IgD-negative memory B cell (primary cell): ENCODE measurements at regions not wholly inside any gene's neighbourhood (a gene's known extent, or its start where the extent isn't known, plus 50 kb on each side); places are given as distances from the start of the nearest gene placed in this dataset.

ENCODE experiments used
- H3K27ac Mint-ChIP-seq, 3 donors: one replicate each; pipeline ENCODE4 v1.8.0; 2020 to 2022; ENCODE audit warnings: mild to moderate bottlenecking in 3 of 3, mixed read lengths in 3 of 3, moderate library complexity in 1 of 3
- H3K27me3 Mint-ChIP-seq: one replicate; pipeline ENCODE4 v1.8.0; 2021; ENCODE audit warnings: mixed read lengths
- H3K36me3 Mint-ChIP-seq: one replicate; pipeline ENCODE4 v1.8.0; 2020; ENCODE audit warnings: mild to moderate bottlenecking, mixed read lengths
- H3K4me1 Mint-ChIP-seq, 3 donors: one replicate each; pipeline ENCODE4 v1.8.0; 2020 to 2022; ENCODE audit warnings: mixed read lengths in 3 of 3, mild to moderate bottlenecking in 1 of 3
- H3K4me3 Mint-ChIP-seq, 4 donors: one replicate each; pipeline ENCODE4 v1.8.0; 2020 to 2022; ENCODE audit warnings: mild to moderate bottlenecking in 4 of 4, mixed read lengths in 4 of 4, moderate library complexity in 3 of 4
- H3K9me3 Mint-ChIP-seq, 3 donors: one replicate each; pipeline ENCODE4 v1.8.0; 2020 to 2021; ENCODE audit warnings: mixed read lengths in 3 of 3, mild to moderate bottlenecking in 1 of 3

GRCh38 chr5:97762483-97762882, 579.4 kb upstream of the RIOK2 start:
- no peaks in the 10 kb centered on the region for H3K9me3 Mint-ChIP-seq
- no peak overlapping the region for H3K27ac Mint-ChIP-seq
- H3K27me3 Mint-ChIP-seq: no peaks in the 10 kb centered on the region
- H3K4me3 Mint-ChIP-seq: no peak overlapping the region
- H3K4me1 Mint-ChIP-seq: no peaks in the 10 kb centered on the region
- peaks cover 2% of the 10 kb centered on the region for H3K36me3 Mint-ChIP-seq

GRCh38 chr5:97764700-97765099, 581.7 kb upstream of the RIOK2 start:
- no peak overlapping the region for H3K4me3 Mint-ChIP-seq
- peaks cover 2% of the 10 kb centered on the region for H3K36me3 Mint-ChIP-seq
- no peaks in the 10 kb centered on the region for H3K27me3 Mint-ChIP-seq
- H3K27ac Mint-ChIP-seq: no peak overlapping the region
- H3K4me1 Mint-ChIP-seq: no peaks in the 10 kb centered on the region
- H3K9me3 Mint-ChIP-seq: no peaks in the 10 kb centered on the region

GRCh38 chr5:97778451-97778850, 595.4 kb upstream of the RIOK2 start:
- Mint-ChIP-seq H3K27ac (no peak overlapping the region), H3K4me1 (no peaks in the 10 kb centered on the region), H3K9me3 (peaks cover 2 to 6% (median 3%) of the 10 kb centered on the region in 3 donors), H3K36me3 (peaks cover 5% of the 10 kb centered on the region), H3K27me3 (no peaks in the 10 kb centered on the region), H3K4me3 (no peak overlapping the region)

GRCh38 chr5:97788369-97788768, 605.3 kb upstream of the RIOK2 start:
- no peaks in the 10 kb centered on the region for H3K36me3 Mint-ChIP-seq
- H3K9me3 Mint-ChIP-seq: peaks cover 3 to 8% (median 5%) of the 10 kb centered on the region in 3 donors
- H3K4me3 Mint-ChIP-seq: no peak overlapping the region
- H3K4me1 Mint-ChIP-seq: no peaks in the 10 kb centered on the region
- no peaks in the 10 kb centered on the region for H3K27me3 Mint-ChIP-seq
- no peak overlapping the region for H3K27ac Mint-ChIP-seq

DNA sequence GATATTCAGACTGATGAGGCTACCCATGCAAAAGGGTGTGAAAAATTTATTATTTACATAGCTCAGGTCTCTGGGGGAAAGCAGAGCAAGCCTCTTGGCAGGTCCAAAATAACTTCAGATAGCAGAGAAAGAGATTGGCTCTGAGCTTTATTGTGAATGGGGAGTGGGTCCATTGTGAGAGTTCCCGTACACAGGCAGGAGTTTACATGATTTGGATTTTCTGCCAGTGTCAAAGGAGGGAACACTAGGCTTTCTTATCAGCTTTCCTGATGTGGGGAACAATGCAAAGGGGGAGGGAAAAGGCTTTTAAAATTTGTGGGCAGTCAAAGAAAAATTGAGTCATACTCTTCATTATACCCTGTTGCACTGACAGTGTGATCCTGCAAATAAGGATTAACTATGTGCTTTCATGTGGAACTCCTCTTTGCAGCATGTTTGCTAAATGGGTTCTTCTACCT, 615.0 kb upstream of the RIOK2 start:
- no peaks in the 10 kb centered on the region for H3K36me3 Mint-ChIP-seq
- no peaks in the 10 kb centered on the region for H3K27me3 Mint-ChIP-seq
- H3K4me3 Mint-ChIP-seq: no peak overlapping the region
- H3K9me3 Mint-ChIP-seq: peaks cover 2 to 13% (median 8%) of the 10 kb centered on the region in 3 donors
- H3K27ac Mint-ChIP-seq: no peak overlapping the region
- H3K4me1 Mint-ChIP-seq: peaks cover 0 to 2% (median 0%) of the 10 kb centered on the region in 3 donors

GRCh38 chr5:97801461-97801860, 618.4 kb upstream of the RIOK2 start:
- Mint-ChIP-seq H3K4me1 (peaks cover 0 to 2% (median 0%) of the 10 kb centered on the region in 3 donors), H3K27ac (no peak overlapping the region), H3K9me3 (peaks cover 2 to 13% (median 8%) of the 10 kb centered on the region in 3 donors), H3K4me3 (no peak overlapping the region), H3K36me3 (no peaks in the 10 kb centered on the region), H3K27me3 (no peaks in the 10 kb centered on the region)

GRCh38 chr5:97820138-97820537, 637.1 kb upstream of the RIOK2 start:
- Mint-ChIP-seq H3K27ac (no peak overlapping the region), H3K27me3 (no peaks in the 10 kb centered on the region), H3K9me3 (peaks cover 0 to 10% (median 5%) of the 10 kb centered on the region in 3 donors), H3K4me3 (no peak overlapping the region), H3K4me1 (no peaks in the 10 kb centered on the region), H3K36me3 (no peaks in the 10 kb centered on the region)

DNA sequence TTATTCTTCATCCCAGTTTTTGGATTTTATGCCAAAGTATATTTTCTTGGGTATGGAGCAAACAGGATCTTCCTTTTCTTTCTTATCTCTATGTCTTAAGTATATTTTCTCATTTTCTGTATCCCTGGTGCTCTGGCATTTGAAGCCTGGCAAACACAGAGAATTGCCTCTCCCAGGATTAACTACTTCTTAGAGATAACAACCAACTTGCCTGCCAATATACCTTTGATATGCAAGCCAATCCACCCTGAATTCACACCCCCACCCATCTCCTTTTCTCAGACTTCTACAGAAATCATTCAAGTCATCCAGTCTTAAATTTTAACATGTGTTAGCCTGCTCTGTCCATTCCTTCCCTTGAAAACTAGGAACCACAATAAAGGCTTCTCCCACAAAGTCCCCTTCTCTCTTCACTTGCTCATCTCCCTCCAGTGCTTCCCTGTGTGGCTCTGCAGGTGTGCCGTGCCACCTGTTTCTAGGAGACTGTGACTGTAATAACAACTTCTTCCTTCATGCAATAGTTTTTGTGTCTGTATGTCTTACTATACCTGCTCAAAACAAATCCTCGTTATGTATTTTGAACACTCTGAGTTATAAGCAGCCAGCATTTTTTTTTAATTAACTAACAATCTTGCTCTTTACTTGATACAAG, 649.7 kb upstream of the RIOK2 start:
- no peak overlapping the region for H3K27ac Mint-ChIP-seq
- H3K36me3 Mint-ChIP-seq: no peaks in the 10 kb centered on the region
- H3K9me3 Mint-ChIP-seq: peaks cover 0 to 7% (median 7%) of the 10 kb centered on the region in 3 donors
- no peaks in the 10 kb centered on the region for H3K4me1 Mint-ChIP-seq
- H3K4me3 Mint-ChIP-seq: no peak overlapping the region
- H3K27me3 Mint-ChIP-seq: peaks cover 1% of the 10 kb centered on the region

- Mint-ChIP-seq H3K36me3 (no peaks in the 10 kb centered on the region), H3K27me3 (no peaks in the 10 kb centered on the region), H3K27ac (no peak overlapping the region), H3K4me1 (no peaks in the 10 kb centered on the region), H3K9me3 (peaks cover 0 to 7% (median 5%) of the 10 kb centered on the region in 3 donors), H3K4me3 (no peak overlapping the region)
Measured at GRCh38 chr5:97834561-97834960, 651.5 kb upstream of the RIOK2 start.

DNA sequence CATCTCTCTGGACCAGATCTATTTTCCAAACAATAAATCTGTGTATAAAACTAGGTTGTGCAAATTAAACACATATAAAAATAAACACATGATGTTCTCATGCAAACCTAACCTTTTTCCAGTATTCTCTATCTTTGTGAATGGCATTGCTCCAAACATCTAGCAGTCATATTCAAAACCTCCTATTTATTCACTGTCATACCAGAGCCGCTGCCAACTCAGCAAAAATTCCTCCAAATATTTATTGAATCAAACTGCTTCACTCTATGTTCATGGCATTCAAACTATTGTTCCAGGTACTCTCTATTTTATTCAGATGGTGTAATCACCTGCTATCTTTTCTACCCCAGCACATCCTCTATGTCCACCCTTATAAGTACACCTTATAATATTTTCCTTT, 652.1 kb upstream of the RIOK2 start:
- Mint-ChIP-seq H3K27me3 (no peaks in the 10 kb centered on the region), H3K27ac (no peak overlapping the region), H3K4me1 (no peaks in the 10 kb centered on the region), H3K4me3 (no peak overlapping the region), H3K9me3 (peaks cover 0 to 7% (median 5%) of the 10 kb centered on the region in 3 donors), H3K36me3 (no peaks in the 10 kb centered on the region)

- Mint-ChIP-seq H3K4me3 (no peak overlapping the region), H3K27ac (no peak overlapping the region), H3K4me1 (no peaks in the 10 kb centered on the region), H3K27me3 (no peaks in the 10 kb centered on the region), H3K36me3 (no peaks in the 10 kb centered on the region), H3K9me3 (peaks cover 0 to 5% (median 2%) of the 10 kb centered on the region in 3 donors)
Measured at GRCh38 chr5:97836816-97837215, 653.8 kb upstream of the RIOK2 start.

- Mint-ChIP-seq H3K27me3 (no peaks in the 10 kb centered on the region), H3K36me3 (no peaks in the 10 kb centered on the region), H3K27ac (no peak overlapping the region), H3K9me3 (no peaks in the 10 kb centered on the region), H3K4me3 (no peak overlapping the region), H3K4me1 (no peaks in the 10 kb centered on the region)
Measured at GRCh38 chr5:97838214-97838613, 655.2 kb upstream of the RIOK2 start.

DNA sequence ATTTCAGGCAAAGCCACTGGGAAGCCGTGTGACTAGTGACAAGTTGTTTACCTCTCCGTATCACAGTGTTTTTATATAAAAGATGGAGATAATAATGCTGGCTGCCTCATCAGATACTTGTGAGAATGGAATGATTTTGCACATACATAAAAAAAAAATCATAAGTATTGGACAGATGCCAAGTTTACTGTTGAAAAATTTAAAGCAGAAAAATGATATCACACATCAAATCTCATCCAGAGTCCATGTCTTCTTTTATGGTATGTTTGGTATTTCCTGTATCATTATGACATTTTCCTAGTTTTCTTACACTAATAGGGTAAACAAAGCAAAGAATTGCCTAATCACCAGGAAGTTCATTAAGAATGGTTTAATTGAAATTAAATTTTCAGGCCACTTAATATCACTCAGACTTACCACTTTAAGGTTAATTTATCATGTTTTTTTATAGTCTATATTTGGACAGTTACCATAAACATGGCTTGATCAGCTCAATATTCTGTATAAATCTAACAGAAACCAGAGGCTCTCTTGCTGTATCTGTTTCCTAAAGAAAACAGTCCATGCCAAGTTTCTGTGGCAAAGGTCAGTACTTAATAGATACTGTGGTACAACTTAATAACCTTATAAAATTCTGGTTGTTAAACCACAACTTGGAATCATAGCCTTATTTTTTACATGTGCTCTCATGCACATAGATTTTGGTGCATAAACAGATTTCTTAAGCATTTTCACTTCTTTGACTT, 656.5 kb upstream of the RIOK2 start:
- Mint-ChIP-seq H3K27me3 (no peaks in the 10 kb centered on the region), H3K27ac (no peak overlapping the region), H3K36me3 (peaks cover 2% of the 10 kb centered on the region), H3K9me3 (no peaks in the 10 kb centered on the region), H3K4me3 (no peak overlapping the region), H3K4me1 (no peaks in the 10 kb centered on the region)

GRCh38 chr5:97840643-97841042, 657.6 kb upstream of the RIOK2 start:
- Mint-ChIP-seq H3K4me1 (no peaks in the 10 kb centered on the region), H3K36me3 (peaks cover 2% of the 10 kb centered on the region), H3K27me3 (no peaks in the 10 kb centered on the region), H3K4me3 (no peak overlapping the region), H3K9me3 (no peaks in the 10 kb centered on the region), H3K27ac (no peak overlapping the region)

DNA sequence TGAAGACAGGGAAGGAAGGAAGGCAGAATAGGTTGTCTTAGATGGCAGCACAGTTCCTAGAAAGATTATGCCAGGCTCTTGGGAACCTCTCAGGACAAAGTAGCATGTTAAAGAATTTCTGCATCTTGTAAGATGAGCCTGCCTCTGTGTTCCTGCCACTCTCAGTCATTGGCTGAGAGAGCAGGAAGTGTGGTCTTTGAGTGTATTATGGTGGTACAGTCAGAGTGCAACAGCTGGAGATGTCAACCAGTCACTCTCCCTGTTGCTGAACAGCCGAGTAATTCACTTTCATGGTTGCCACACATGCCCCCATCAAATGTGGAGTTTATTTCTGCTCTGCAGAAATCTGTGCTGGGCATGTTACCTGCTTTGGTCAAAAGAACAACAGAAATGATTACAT, 659.6 kb upstream of the RIOK2 start:
- Mint-ChIP-seq H3K36me3 (peaks cover 2% of the 10 kb centered on the region), H3K4me1 (no peaks in the 10 kb centered on the region), H3K9me3 (peaks cover 0 to 1% (median 0%) of the 10 kb centered on the region in 3 donors), H3K27me3 (no peaks in the 10 kb centered on the region), H3K27ac (peak overlapping the region in 1 of 3 donors; percentile 21), H3K4me3 (no peak overlapping the region)

DNA sequence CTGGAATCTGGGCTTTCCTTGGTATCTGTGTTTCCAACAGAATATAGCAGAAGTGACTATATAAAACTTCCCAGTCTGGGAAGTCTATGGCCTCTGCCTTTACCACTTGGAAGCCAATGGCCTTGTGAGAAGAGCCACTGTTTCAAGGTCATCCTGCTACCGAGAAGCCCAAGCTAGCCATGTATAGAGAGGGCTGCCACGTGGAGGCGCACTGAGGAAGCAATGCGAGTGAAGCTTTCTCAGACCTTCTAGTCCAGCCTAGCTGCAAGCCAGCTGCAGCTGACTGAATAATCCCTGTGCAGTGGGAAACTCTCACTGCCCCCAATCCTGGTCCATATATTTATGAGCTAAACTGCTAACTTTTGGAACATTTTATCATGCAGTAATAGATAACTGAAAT, 661.8 kb upstream of the RIOK2 start:
- Mint-ChIP-seq H3K4me1 (no peaks in the 10 kb centered on the region), H3K9me3 (peaks cover 0 to 1% (median 0%) of the 10 kb centered on the region in 3 donors), H3K27ac (no peak overlapping the region), H3K27me3 (no peaks in the 10 kb centered on the region), H3K4me3 (no peak overlapping the region), H3K36me3 (peaks cover 2% of the 10 kb centered on the region)
